Progenitor cell of endocrine pancreas (in vitro differentiated cells): ENCODE measurements at regions not wholly inside any gene's neighbourhood (a gene's known extent, or its start where the extent isn't known, plus 50 kb on each side); places are given as distances from the start of the nearest gene placed in this dataset.

Source experiments
- DNase-seq: peaks from one replicate; pipeline ENCODE4 v3.0.0; 2021; ENCODE audit warnings: low spot score; ENCODE audit not compliant: unreplicated experiment
- H3K27ac Mint-ChIP-seq: 2 replicates; pipeline ENCODE4 v1.8.0; 2021; ENCODE audit warnings: mild to moderate bottlenecking, moderate library complexity, mixed read lengths
- H3K27me3 Mint-ChIP-seq: 2 replicates; pipeline ENCODE4 v1.8.0; 2021; ENCODE audit warnings: mixed read lengths
- H3K36me3 Mint-ChIP-seq: 2 replicates; pipeline ENCODE4 v1.8.0; 2022; ENCODE audit warnings: mixed read lengths; ENCODE audit not compliant: insufficient read depth
- H3K4me1 Mint-ChIP-seq: 2 replicates; pipeline ENCODE4 v1.8.0; 2021; ENCODE audit warnings: low read depth, mixed read lengths
- H3K4me3 Mint-ChIP-seq: 2 replicates; pipeline ENCODE4 v1.8.0; 2021; ENCODE audit warnings: low read depth, mild to moderate bottlenecking, moderate library complexity, mixed read lengths
- H3K9me3 Mint-ChIP-seq: 2 replicates; pipeline ENCODE4 v1.8.0; 2021; ENCODE audit warnings: low read depth, mixed read lengths
- TF ChIP-seq, protein P1 (sequence below): fragments of 200-600 bp; sonication (generic); IDR thresholded peaks from one replicate; pipeline ENCODE4 v1.5.0; 2021; ENCODE audit warnings: antibody characterized with exemption, mild to moderate bottlenecking; ENCODE audit not compliant: unreplicated experiment

GRCh38 chr5:3654515-3654914 is 58.9 kb downstream of the IRX1 start:
- H3K9me3 Mint-ChIP-seq, result no peaks in the 10 kb centered on the region
- DNase-seq, result no peak
- no peaks in the 10 kb centered on the region for H3K36me3 Mint-ChIP-seq
- TF ChIP-seq, protein P1, sequence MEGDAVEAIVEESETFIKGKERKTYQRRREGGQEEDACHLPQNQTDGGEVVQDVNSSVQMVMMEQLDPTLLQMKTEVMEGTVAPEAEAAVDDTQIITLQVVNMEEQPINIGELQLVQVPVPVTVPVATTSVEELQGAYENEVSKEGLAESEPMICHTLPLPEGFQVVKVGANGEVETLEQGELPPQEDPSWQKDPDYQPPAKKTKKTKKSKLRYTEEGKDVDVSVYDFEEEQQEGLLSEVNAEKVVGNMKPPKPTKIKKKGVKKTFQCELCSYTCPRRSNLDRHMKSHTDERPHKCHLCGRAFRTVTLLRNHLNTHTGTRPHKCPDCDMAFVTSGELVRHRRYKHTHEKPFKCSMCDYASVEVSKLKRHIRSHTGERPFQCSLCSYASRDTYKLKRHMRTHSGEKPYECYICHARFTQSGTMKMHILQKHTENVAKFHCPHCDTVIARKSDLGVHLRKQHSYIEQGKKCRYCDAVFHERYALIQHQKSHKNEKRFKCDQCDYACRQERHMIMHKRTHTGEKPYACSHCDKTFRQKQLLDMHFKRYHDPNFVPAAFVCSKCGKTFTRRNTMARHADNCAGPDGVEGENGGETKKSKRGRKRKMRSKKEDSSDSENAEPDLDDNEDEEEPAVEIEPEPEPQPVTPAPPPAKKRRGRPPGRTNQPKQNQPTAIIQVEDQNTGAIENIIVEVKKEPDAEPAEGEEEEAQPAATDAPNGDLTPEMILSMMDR, result no peak
- H3K4me1 Mint-ChIP-seq, result no peaks in the 10 kb centered on the region
- no peak overlapping the region for H3K27ac Mint-ChIP-seq
- H3K27me3 Mint-ChIP-seq, result peaks cover 39% of the 10 kb centered on the region
- H3K4me3 Mint-ChIP-seq, result no peak overlapping the region

- Mint-ChIP-seq H3K4me1 (no peaks in the 10 kb centered on the region), H3K27ac (no peak overlapping the region), H3K9me3 (no peaks in the 10 kb centered on the region), H3K36me3 (no peaks in the 10 kb centered on the region), H3K4me3 (no peak overlapping the region), H3K27me3 (peaks cover 37% of the 10 kb centered on the region)
- no peak for DNase-seq
- TF ChIP-seq, protein P1, result no peak
Observed at GRCh38 chr5:3656803-3657202, 61.2 kb downstream of the IRX1 start.

- no peaks in the 10 kb centered on the region for H3K4me1 Mint-ChIP-seq
- TF ChIP-seq, protein P1, result no peak
- peaks cover 34% of the 10 kb centered on the region for H3K27me3 Mint-ChIP-seq
- H3K4me3 Mint-ChIP-seq, result no peak overlapping the region
- H3K9me3 Mint-ChIP-seq, result no peaks in the 10 kb centered on the region
- no peaks in the 10 kb centered on the region for H3K36me3 Mint-ChIP-seq
- no peak for DNase-seq
- H3K27ac Mint-ChIP-seq, result no peak overlapping the region
Observed at GRCh38 chr5:3657364-3658022, 61.9 kb downstream of the IRX1 start.

GRCh38 chr5:3658929-3659328 is 63.3 kb downstream of the IRX1 start:
- no peaks in the 10 kb centered on the region for H3K36me3 Mint-ChIP-seq
- peaks cover 28% of the 10 kb centered on the region for H3K27me3 Mint-ChIP-seq
- H3K27ac Mint-ChIP-seq, result peak overlapping the region; percentile 18
- TF ChIP-seq, protein P1, result no peak
- H3K4me1 Mint-ChIP-seq, result no peaks in the 10 kb centered on the region
- DNase-seq, result no peak
- no peaks in the 10 kb centered on the region for H3K9me3 Mint-ChIP-seq
- H3K4me3 Mint-ChIP-seq, result no peak overlapping the region

GRCh38 chr5:3659907-3660306 is 64.3 kb downstream of the IRX1 start:
- H3K4me3 Mint-ChIP-seq, result no peak overlapping the region
- no peak for DNase-seq

More at GRCh38 chr5:3659907-3660306, 64.3 kb downstream of the IRX1 start:
- Mint-ChIP-seq H3K27ac (no peak overlapping the region), H3K9me3 (no peaks in the 10 kb centered on the region), H3K36me3 (no peaks in the 10 kb centered on the region), H3K27me3 (peaks cover 24% of the 10 kb centered on the region), H3K4me1 (no peaks in the 10 kb centered on the region)
- TF ChIP-seq, protein P1, result no peak
